GM23338 (cell line): ENCODE measurements at regions not wholly inside any gene's neighbourhood (a gene's known extent, or its start where the extent isn't known, plus 50 kb on each side); places are given as distances from the start of the nearest gene placed in this dataset.

ENCODE experiments used
- ATAC-seq: fragments of 200-7000 bp; cut with Tn5 transposase; 3 replicates; pipeline ENCODE4 v1.9.1; 2020
- DNase-seq: peaks from one replicate; pipeline ENCODE4 v3.0.0-alpha.2; 2015; ENCODE audit warnings: low spot score
- H2AFZ ChIP-seq: fragments of 200-600 bp; sonication (generic); 2 replicates; pipeline ENCODE4 v1.8.0; 2016; ENCODE audit warnings: antibody characterized with exemption, mild to moderate bottlenecking, moderate library complexity
- H3F3A ChIP-seq: fragments of 200-600 bp; sonication (generic); replicated peaks from 2 replicates; pipeline ENCODE4 v1.8.0; 2017; ENCODE audit warnings: antibody characterized with exemption, mixed run types, low read depth
- H3K27ac ChIP-seq: fragments of 200-600 bp; sonication (generic); 2 replicates; pipeline ENCODE4 v1.6.1; 2016; ENCODE audit warnings: low read depth
- H3K27me3 ChIP-seq: fragments of 200-600 bp; sonication (generic); 2 replicates; pipeline ENCODE4 v1.8.0; 2016; ENCODE audit warnings: mild to moderate bottlenecking, mixed run types, moderate library complexity; ENCODE audit not compliant: insufficient read depth
- H3K36me3 ChIP-seq: fragments of 200-600 bp; sonication (generic); 2 replicates; pipeline ENCODE4 v1.8.0; 2016; ENCODE audit warnings: mild to moderate bottlenecking; ENCODE audit not compliant: insufficient read depth
- H3K4me1 ChIP-seq: fragments of 200-600 bp; sonication (generic); 2 replicates; pipeline ENCODE4 v1.8.0; 2016; ENCODE audit warnings: mild to moderate bottlenecking, moderate library complexity; ENCODE audit not compliant: insufficient read depth
- H3K4me2 ChIP-seq: fragments of 200-600 bp; sonication (generic); 2 replicates; pipeline ENCODE4 v1.7.1; 2017; ENCODE audit warnings: mixed run types
- H3K4me3 ChIP-seq: fragments of 200-600 bp; sonication (generic); 2 replicates; pipeline ENCODE4 v1.6.1; 2016; ENCODE audit warnings: mixed run types
- H3K79me2 ChIP-seq: fragments of 200-600 bp; sonication (generic); replicated peaks from 2 replicates; pipeline ENCODE4 v1.8.0; 2017; ENCODE audit warnings: mild to moderate bottlenecking; ENCODE audit not compliant: insufficient read depth
- H3K9me2 ChIP-seq: fragments of 200-600 bp; sonication (generic); 2 replicates; pipeline ENCODE4 v1.8.0; 2017; ENCODE audit not compliant: insufficient read depth
- H4K20me1 ChIP-seq: fragments of 200-600 bp; sonication (generic); replicated peaks from 2 replicates; pipeline ENCODE4 v1.8.0; 2017; ENCODE audit warnings: mild to moderate bottlenecking; ENCODE audit not compliant: insufficient read depth
- H3K27ac Mint-ChIP-seq: 2 replicates; pipeline ENCODE4 v1.8.0; 2020; ENCODE audit warnings: inconsistent platforms, mild to moderate bottlenecking, moderate library complexity, mixed read lengths
- H3K27me3 Mint-ChIP-seq: 3 replicates; pipeline ENCODE4 v1.8.0; 2022; ENCODE audit warnings: low read depth, mild to moderate bottlenecking, moderate library complexity, mixed read lengths, inconsistent platforms; ENCODE audit not compliant: insufficient read depth, poor library complexity
- H3K36me3 Mint-ChIP-seq: 3 replicates; pipeline ENCODE4 v1.8.0; 2021; ENCODE audit warnings: low read depth, mild to moderate bottlenecking, inconsistent platforms, moderate library complexity, mixed read lengths
- H3K4me1 Mint-ChIP-seq: 3 replicates; pipeline ENCODE4 v1.8.0; 2020; ENCODE audit warnings: mild to moderate bottlenecking, inconsistent platforms, mixed read lengths
- H3K4me3 Mint-ChIP-seq: 3 replicates; pipeline ENCODE4 v1.8.0; 2021; ENCODE audit warnings: moderate library complexity, mild to moderate bottlenecking, inconsistent platforms, mixed read lengths
- H3K9me3 Mint-ChIP-seq: 3 replicates; pipeline ENCODE4 v1.8.0; 2020; ENCODE audit warnings: moderate library complexity, mild to moderate bottlenecking, inconsistent platforms, mixed read lengths
- EZH2 ChIP-seq: fragments of 200-600 bp; sonication (generic); IDR thresholded peaks from one replicate; pipeline ENCODE4 v1.8.0; 2017; ENCODE audit warnings: antibody characterized with exemption, mild to moderate bottlenecking, low read depth; ENCODE audit not compliant: unreplicated experiment
- EZH2phosphoT487 ChIP-seq: fragments of 200-600 bp; sonication (generic); IDR thresholded peaks from one replicate; pipeline ENCODE4 v1.8.1; 2018; ENCODE audit warnings: antibody characterized with exemption; ENCODE audit not compliant: unreplicated experiment
- JUNB ChIP-seq: IDR thresholded peaks from one replicate; pipeline ENCODE4 v1.6.1; 2016; ENCODE audit warnings: antibody characterized with exemption; ENCODE audit not compliant: unreplicated experiment
- NANOG ChIP-seq: IDR thresholded peaks from 2 replicates; pipeline ENCODE4 v1.6.1; 2016; ENCODE audit warnings: antibody characterized with exemption, borderline replicate concordance
- POLR2AphosphoS5 ChIP-seq: IDR thresholded peaks from 2 replicates; pipeline ENCODE4 v1.6.1; 2016; ENCODE audit warnings: antibody characterized with exemption, low read depth
- STAT1 ChIP-seq: IDR thresholded peaks from one replicate; pipeline ENCODE4 v1.6.1; 2016; ENCODE audit warnings: antibody characterized with exemption; ENCODE audit not compliant: unreplicated experiment
- ZNF114 ChIP-seq: fragments of 250-450 bp; sonication (Bioruptor Pico); IDR thresholded peaks from 2 replicates; pipeline ENCODE4 v1.5.0; 2020; ENCODE audit warnings: mild to moderate bottlenecking, moderate library complexity
- ZNF331 ChIP-seq: fragments of 250-450 bp; sonication (Bioruptor Pico); IDR thresholded peaks from 2 replicates; pipeline ENCODE4 v1.5.0; 2020; ENCODE audit warnings: low read depth, mild to moderate bottlenecking, moderate library complexity
- TF ChIP-seq, protein P1 (sequence below), 2 experiments: fragments of 200-600 bp in 1 of 2; sonication (generic) in 1 of 2; conservative IDR thresholded peaks; 2 replicates each; pipeline versions ENCODE4 v1.5.1 to v1.6.1; 2016 to 2017; ENCODE audit warnings: antibody characterized with exemption in 2 of 2, low read depth in 2 of 2, mild to moderate bottlenecking in 2 of 2, moderate library complexity in 1 of 2
- TF ChIP-seq, protein P2 (sequence below): fragments of 250-450 bp; sonication (Bioruptor Pico); IDR thresholded peaks from 2 replicates; pipeline ENCODE4 v1.5.0; 2020; ENCODE audit warnings: mild to moderate bottlenecking, moderate library complexity

DNA sequence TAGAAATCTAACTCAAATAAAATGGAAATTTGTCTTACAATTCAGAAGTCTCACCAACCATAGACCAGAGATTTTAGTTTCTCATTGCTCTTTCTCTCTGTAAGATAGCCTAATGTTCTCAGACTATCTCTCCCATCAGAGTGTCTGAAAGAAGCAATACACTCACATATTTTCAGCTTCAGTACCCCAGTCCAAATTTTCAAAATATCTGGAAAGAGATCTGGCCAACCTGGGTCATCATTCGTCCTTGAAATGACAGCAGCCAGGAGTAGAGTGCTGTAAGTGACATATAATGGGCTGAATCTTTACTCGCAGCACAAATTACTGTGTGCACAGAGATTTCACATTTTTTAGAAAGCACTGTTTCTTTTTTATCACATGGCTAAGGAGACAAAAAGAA, 313.3 kb upstream of the PRR16 start (continued):
- TF ChIP-seq EZH2 (no peak), ZNF114 (CRISPR knock-in tag) (no peak)

DNA sequence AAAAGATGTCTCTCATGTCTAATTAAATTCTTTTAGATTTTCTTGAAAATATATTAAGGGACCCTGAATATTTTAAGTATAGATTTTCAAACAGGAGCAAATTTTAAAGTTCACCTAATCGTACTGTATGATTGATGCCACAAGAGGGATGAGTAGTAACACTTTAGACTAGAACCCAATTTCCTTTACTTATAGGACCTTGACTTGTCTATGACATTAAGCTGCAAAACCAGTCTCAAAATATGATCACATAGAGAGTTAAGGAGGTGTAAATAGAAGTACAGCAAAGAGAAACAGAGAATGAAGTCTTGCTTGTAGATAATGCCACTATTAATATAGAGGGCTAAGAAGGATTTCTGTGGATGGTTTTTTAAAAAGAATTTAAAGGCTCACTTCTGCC, 312.9 kb upstream of the PRR16 start:
- TF ChIP-seq JUNB (no peak), EZH2 (no peak), EZH2phosphoT487 (no peak), ZNF331 (CRISPR knock-in tag) (no peak), STAT1 (no peak), NANOG (no peak), POLR2AphosphoS5 (no peak)
- TF ChIP-seq, protein P1, sequence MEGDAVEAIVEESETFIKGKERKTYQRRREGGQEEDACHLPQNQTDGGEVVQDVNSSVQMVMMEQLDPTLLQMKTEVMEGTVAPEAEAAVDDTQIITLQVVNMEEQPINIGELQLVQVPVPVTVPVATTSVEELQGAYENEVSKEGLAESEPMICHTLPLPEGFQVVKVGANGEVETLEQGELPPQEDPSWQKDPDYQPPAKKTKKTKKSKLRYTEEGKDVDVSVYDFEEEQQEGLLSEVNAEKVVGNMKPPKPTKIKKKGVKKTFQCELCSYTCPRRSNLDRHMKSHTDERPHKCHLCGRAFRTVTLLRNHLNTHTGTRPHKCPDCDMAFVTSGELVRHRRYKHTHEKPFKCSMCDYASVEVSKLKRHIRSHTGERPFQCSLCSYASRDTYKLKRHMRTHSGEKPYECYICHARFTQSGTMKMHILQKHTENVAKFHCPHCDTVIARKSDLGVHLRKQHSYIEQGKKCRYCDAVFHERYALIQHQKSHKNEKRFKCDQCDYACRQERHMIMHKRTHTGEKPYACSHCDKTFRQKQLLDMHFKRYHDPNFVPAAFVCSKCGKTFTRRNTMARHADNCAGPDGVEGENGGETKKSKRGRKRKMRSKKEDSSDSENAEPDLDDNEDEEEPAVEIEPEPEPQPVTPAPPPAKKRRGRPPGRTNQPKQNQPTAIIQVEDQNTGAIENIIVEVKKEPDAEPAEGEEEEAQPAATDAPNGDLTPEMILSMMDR (conservative IDR thresholded peaks at IDR 0.05; ENCODE audit: low read depth in 2 of 2) = no peak
- TF ChIP-seq, protein P2, sequence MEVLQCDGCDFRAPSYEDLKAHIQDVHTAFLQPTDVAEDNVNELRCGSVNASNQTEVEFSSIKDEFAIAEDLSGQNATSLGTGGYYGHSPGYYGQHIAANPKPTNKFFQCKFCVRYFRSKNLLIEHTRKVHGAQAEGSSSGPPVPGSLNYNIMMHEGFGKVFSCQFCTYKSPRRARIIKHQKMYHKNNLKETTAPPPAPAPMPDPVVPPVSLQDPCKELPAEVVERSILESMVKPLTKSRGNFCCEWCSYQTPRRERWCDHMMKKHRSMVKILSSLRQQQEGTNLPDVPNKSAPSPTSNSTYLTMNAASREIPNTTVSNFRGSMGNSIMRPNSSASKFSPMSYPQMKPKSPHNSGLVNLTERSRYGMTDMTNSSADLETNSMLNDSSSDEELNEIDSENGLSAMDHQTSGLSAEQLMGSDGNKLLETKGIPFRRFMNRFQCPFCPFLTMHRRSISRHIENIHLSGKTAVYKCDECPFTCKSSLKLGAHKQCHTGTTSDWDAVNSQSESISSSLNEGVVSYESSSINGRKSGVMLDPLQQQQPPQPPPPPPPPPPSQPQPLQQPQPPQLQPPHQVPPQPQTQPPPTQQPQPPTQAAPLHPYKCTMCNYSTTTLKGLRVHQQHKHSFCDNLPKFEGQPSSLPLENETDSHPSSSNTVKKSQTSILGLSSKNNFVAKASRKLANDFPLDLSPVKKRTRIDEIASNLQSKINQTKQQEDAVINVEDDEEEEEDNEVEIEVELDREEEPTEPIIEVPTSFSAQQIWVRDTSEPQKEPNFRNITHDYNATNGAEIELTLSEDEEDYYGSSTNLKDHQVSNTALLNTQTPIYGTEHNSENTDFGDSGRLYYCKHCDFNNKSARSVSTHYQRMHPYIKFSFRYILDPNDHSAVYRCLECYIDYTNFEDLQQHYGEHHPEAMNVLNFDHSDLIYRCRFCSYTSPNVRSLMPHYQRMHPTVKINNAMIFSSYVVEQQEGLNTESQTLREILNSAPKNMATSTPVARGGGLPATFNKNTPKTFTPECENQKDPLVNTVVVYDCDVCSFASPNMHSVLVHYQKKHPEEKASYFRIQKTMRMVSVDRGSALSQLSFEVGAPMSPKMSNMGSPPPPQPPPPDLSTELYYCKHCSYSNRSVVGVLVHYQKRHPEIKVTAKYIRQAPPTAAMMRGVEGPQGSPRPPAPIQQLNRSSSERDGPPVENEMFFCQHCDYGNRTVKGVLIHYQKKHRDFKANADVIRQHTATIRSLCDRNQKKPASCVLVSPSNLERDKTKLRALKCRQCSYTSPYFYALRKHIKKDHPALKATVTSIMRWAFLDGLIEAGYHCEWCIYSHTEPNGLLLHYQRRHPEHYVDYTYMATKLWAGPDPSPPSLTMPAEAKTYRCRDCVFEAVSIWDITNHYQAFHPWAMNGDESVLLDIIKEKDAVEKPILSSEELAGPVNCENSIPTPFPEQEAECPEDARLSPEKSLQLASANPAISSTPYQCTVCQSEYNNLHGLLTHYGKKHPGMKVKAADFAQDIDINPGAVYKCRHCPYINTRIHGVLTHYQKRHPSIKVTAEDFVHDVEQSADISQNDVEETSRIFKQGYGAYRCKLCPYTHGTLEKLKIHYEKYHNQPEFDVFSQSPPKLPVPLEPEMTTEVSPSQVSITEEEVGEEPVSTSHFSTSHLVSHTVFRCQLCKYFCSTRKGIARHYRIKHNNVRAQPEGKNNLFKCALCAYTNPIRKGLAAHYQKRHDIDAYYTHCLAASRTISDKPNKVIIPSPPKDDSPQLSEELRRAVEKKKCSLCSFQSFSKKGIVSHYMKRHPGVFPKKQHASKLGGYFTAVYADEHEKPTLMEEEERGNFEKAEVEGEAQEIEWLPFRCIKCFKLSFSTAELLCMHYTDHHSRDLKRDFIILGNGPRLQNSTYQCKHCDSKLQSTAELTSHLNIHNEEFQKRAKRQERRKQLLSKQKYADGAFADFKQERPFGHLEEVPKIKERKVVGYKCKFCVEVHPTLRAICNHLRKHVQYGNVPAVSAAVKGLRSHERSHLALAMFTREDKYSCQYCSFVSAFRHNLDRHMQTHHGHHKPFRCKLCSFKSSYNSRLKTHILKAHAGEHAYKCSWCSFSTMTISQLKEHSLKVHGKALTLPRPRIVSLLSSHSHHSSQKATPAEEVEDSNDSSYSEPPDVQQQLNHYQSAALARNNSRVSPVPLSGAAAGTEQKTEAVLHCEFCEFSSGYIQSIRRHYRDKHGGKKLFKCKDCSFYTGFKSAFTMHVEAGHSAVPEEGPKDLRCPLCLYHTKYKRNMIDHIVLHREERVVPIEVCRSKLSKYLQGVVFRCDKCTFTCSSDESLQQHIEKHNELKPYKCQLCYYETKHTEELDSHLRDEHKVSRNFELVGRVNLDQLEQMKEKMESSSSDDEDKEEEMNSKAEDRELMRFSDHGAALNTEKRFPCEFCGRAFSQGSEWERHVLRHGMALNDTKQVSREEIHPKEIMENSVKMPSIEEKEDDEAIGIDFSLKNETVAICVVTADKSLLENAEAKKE (CRISPR knock-in tag) = no peak
- Histone ChIP-seq H3K4me1 (no peaks in the 10 kb centered on the region), H3K79me2 (no peaks in the 10 kb centered on the region), H3K27ac (no peak overlapping the region), H3K9me2 (0 out of 2 replicates have a peak, but pooled peaks cover 5% of the 10 kb centered on the region), H3F3A (no peaks in the 10 kb centered on the region), H3K27me3 (no peaks in the 10 kb centered on the region), H2AFZ (no peak overlapping the region), H3K4me2 (no peak overlapping the region), H3K4me3 (no peak overlapping the region), H3K36me3 (no peaks in the 10 kb centered on the region), H4K20me1 (no peaks in the 10 kb centered on the region)
- H3K27ac Mint-ChIP-seq = no peak overlapping the region
- peaks cover 13% of the 10 kb centered on the region for H3K9me3 Mint-ChIP-seq
- no peak for ATAC-seq
- peaks cover 10% of the 10 kb centered on the region for H3K4me1 Mint-ChIP-seq
- H3K27me3 Mint-ChIP-seq = no peaks in the 10 kb centered on the region
- H3K4me3 Mint-ChIP-seq = no peak overlapping the region
- no peak for DNase-seq
- peaks cover 10% of the 10 kb centered on the region for H3K36me3 Mint-ChIP-seq
